Astrocyte (in vitro differentiated cells and primary cell): ENCODE measurements at regions not wholly inside any gene's neighbourhood (a gene's known extent, or its start where the extent isn't known, plus 50 kb on each side); places are given as distances from the start of the nearest gene placed in this dataset.

Experiments used
- CTCF ChIP-seq: IDR thresholded peaks from 2 replicates; pipeline ENCODE4 v1.5.1; 2011; ENCODE audit warnings: low read depth, mild to moderate bottlenecking, inconsistent platforms, low read length, moderate library complexity; ENCODE audit not compliant: insufficient read depth
- EZH2 ChIP-seq: IDR thresholded peaks from 2 replicates; pipeline ENCODE4 v1.6.1; 2012; ENCODE audit warnings: mild to moderate bottlenecking, low read length, inconsistent platforms; ENCODE audit not compliant: insufficient read depth

GRCh38 chr2:163319006-163319405, 416.8 kb downstream of the FIGN start:
- no peak for TF ChIP-seq CTCF
- no peak for TF ChIP-seq EZH2
